ENCODE measurements at regions not wholly inside any gene's neighbourhood (a gene's known extent, or its start where the extent isn't known, plus 50 kb on each side); places are given as distances from the start of the nearest gene placed in this dataset.

GRCh38 chr5:158099571-158100105 is 240.7 kb upstream of the CLINT1 start:
- DNase-seq (no peak), ATAC-seq (replicated peaks) (no peak)
- H3K27me3 Mint-ChIP-seq: peaks cover 15 to 30% of the 10 kb centered on the region in 2 donors
- H3K4me1 Mint-ChIP-seq (ENCODE audit: low read depth in 2 of 2): no peaks in the 10 kb centered on the region
- H3K27ac Mint-ChIP-seq: no peak overlapping the region
- H3K4me3 Mint-ChIP-seq: no peak overlapping the region
- H3K9me3 Mint-ChIP-seq: no peaks in the 10 kb centered on the region
- no peaks in the 10 kb centered on the region for H3K36me3 Mint-ChIP-seq (ENCODE audit: insufficient read depth)

- DNase-seq (no peak), ATAC-seq (replicated peaks) (no peak)
- Mint-ChIP-seq H3K27ac (no peak overlapping the region), H3K4me1 (ENCODE audit: low read depth in 2 of 2) (no peaks in the 10 kb centered on the region), H3K4me3 (no peak overlapping the region), H3K36me3 (ENCODE audit: insufficient read depth) (no peaks in the 10 kb centered on the region), H3K9me3 (no peaks in the 10 kb centered on the region), H3K27me3 (peaks cover 25 to 51% of the 10 kb centered on the region in 2 donors)
Measured at GRCh38 chr5:158096835-158097234, 237.9 kb upstream of the CLINT1 start.

- no peaks in the 10 kb centered on the region for H3K36me3 Mint-ChIP-seq (ENCODE audit: insufficient read depth)
- DNase-seq (no peak), ATAC-seq (replicated peaks) (no peak)
- H3K9me3 Mint-ChIP-seq: no peaks in the 10 kb centered on the region
- H3K27ac Mint-ChIP-seq: no peak overlapping the region
- H3K4me1 Mint-ChIP-seq (ENCODE audit: low read depth in 2 of 2): no peaks in the 10 kb centered on the region
- no peak overlapping the region for H3K4me3 Mint-ChIP-seq
- H3K27me3 Mint-ChIP-seq: peaks cover 21 to 26% of the 10 kb centered on the region in 2 donors
Measured at GRCh38 chr5:158086856-158087255, 227.9 kb upstream of the CLINT1 start.

- DNase-seq (no peak), ATAC-seq (replicated peaks) (no peak)
- H3K4me1 Mint-ChIP-seq (ENCODE audit: low read depth in 2 of 2): no peaks in the 10 kb centered on the region
- H3K27ac Mint-ChIP-seq: no peak overlapping the region
- H3K36me3 Mint-ChIP-seq (ENCODE audit: insufficient read depth): no peaks in the 10 kb centered on the region
- peaks cover 28 to 31% of the 10 kb centered on the region in 2 donors for H3K27me3 Mint-ChIP-seq
- no peak overlapping the region for H3K4me3 Mint-ChIP-seq
- no peaks in the 10 kb centered on the region for H3K9me3 Mint-ChIP-seq
Measured at GRCh38 chr5:158084292-158084691, 225.3 kb upstream of the CLINT1 start.

- no peaks in the 10 kb centered on the region for H3K36me3 Mint-ChIP-seq (ENCODE audit: insufficient read depth)
- no peak overlapping the region for H3K27ac Mint-ChIP-seq
- H3K4me1 Mint-ChIP-seq (ENCODE audit: low read depth in 2 of 2): no peaks in the 10 kb centered on the region
- no peak for DNase-seq
- H3K4me3 Mint-ChIP-seq: no peak overlapping the region
- no peaks in the 10 kb centered on the region for H3K9me3 Mint-ChIP-seq
- no peak for ATAC-seq (replicated peaks)
- H3K27me3 Mint-ChIP-seq: peaks cover 30 to 33% of the 10 kb centered on the region in 2 donors
Measured at GRCh38 chr5:158082696-158083287, 223.8 kb upstream of the CLINT1 start.

GRCh38 chr5:158080112-158080511 is 221.2 kb upstream of the CLINT1 start:
- no peak overlapping the region for H3K4me3 Mint-ChIP-seq
- peaks cover 0 to 3% of the 10 kb centered on the region in 2 donors for H3K4me1 Mint-ChIP-seq (ENCODE audit: low read depth in 2 of 2)
- ATAC-seq (replicated peaks): no peak
- no peaks in the 10 kb centered on the region for H3K36me3 Mint-ChIP-seq (ENCODE audit: insufficient read depth)
- H3K27ac Mint-ChIP-seq: no peak overlapping the region
- H3K27me3 Mint-ChIP-seq: peaks cover 27% of the 10 kb centered on the region in 2 donors
- DNase-seq: no peak
- no peaks in the 10 kb centered on the region for H3K9me3 Mint-ChIP-seq

- Mint-ChIP-seq H3K4me1 (ENCODE audit: low read depth in 2 of 2) (peaks cover 0 to 3% of the 10 kb centered on the region in 2 donors), H3K9me3 (no peaks in the 10 kb centered on the region), H3K27me3 (peaks cover 28 to 34% of the 10 kb centered on the region in 2 donors), H3K4me3 (no peak overlapping the region), H3K27ac (no peak overlapping the region), H3K36me3 (ENCODE audit: insufficient read depth) (no peaks in the 10 kb centered on the region)
- DNase-seq (no peak), ATAC-seq (replicated peaks) (no peak)
Measured at GRCh38 chr5:158079097-158079496, 220.2 kb upstream of the CLINT1 start.

- H3K36me3 Mint-ChIP-seq (ENCODE audit: insufficient read depth): no peaks in the 10 kb centered on the region
- peaks cover 0 to 3% of the 10 kb centered on the region in 2 donors for H3K4me1 Mint-ChIP-seq (ENCODE audit: low read depth in 2 of 2)
- peaks cover 28 to 45% of the 10 kb centered on the region in 2 donors for H3K27me3 Mint-ChIP-seq
- H3K4me3 Mint-ChIP-seq: no peak overlapping the region
- DNase-seq (peak; percentile 7 to 29 (median 10)), ATAC-seq (replicated peaks) (peak; percentile 77)
- no peaks in the 10 kb centered on the region for H3K9me3 Mint-ChIP-seq
- no peak overlapping the region for H3K27ac Mint-ChIP-seq
Measured at GRCh38 chr5:158074992-158075769, 216.2 kb upstream of the CLINT1 start.

GRCh38 chr5:158074597-158074991 is 215.6 kb upstream of the CLINT1 start:
- H3K27ac Mint-ChIP-seq: no peak overlapping the region
- H3K4me3 Mint-ChIP-seq: no peak overlapping the region
- H3K27me3 Mint-ChIP-seq: peaks cover 26 to 47% of the 10 kb centered on the region in 2 donors
- DNase-seq (no peak), ATAC-seq (replicated peaks) (no peak)
- H3K4me1 Mint-ChIP-seq (ENCODE audit: low read depth in 2 of 2): peaks cover 0 to 3% of the 10 kb centered on the region in 2 donors
- no peaks in the 10 kb centered on the region for H3K36me3 Mint-ChIP-seq (ENCODE audit: insufficient read depth)
- H3K9me3 Mint-ChIP-seq: no peaks in the 10 kb centered on the region

- no peak for DNase-seq
- H3K27me3 Mint-ChIP-seq: peaks cover 34 to 57% of the 10 kb centered on the region in 2 donors
- no peak overlapping the region for H3K4me3 Mint-ChIP-seq
- ATAC-seq (replicated peaks): no peak
- no peak overlapping the region for H3K27ac Mint-ChIP-seq
- H3K36me3 Mint-ChIP-seq (ENCODE audit: insufficient read depth): no peaks in the 10 kb centered on the region
- H3K4me1 Mint-ChIP-seq (ENCODE audit: low read depth in 2 of 2): peaks cover 0 to 3% of the 10 kb centered on the region in 2 donors
- H3K9me3 Mint-ChIP-seq: no peaks in the 10 kb centered on the region
Measured at GRCh38 chr5:158070859-158071258, 211.9 kb upstream of the CLINT1 start.

- Mint-ChIP-seq H3K4me1 (ENCODE audit: low read depth in 2 of 2) (no peaks in the 10 kb centered on the region), H3K27me3 (peaks cover 34 to 49% of the 10 kb centered on the region in 2 donors), H3K9me3 (no peaks in the 10 kb centered on the region), H3K27ac (no peak overlapping the region), H3K4me3 (no peak overlapping the region), H3K36me3 (ENCODE audit: insufficient read depth) (no peaks in the 10 kb centered on the region)
- DNase-seq (no peak), ATAC-seq (replicated peaks) (no peak)
Measured at GRCh38 chr5:158069838-158070237, 210.9 kb upstream of the CLINT1 start.

GRCh38 chr5:158068964-158069363 is 210.0 kb upstream of the CLINT1 start:
- DNase-seq (no peak), ATAC-seq (replicated peaks) (no peak)
- Mint-ChIP-seq H3K4me1 (ENCODE audit: low read depth in 2 of 2) (no peaks in the 10 kb centered on the region), H3K9me3 (no peaks in the 10 kb centered on the region), H3K27ac (no peak overlapping the region), H3K4me3 (no peak overlapping the region), H3K36me3 (ENCODE audit: insufficient read depth) (no peaks in the 10 kb centered on the region), H3K27me3 (peaks cover 37 to 45% of the 10 kb centered on the region in 2 donors)

GRCh38 chr5:158066076-158066475 is 207.1 kb upstream of the CLINT1 start:
- H3K27ac Mint-ChIP-seq: no peak overlapping the region
- no peaks in the 10 kb centered on the region for H3K36me3 Mint-ChIP-seq (ENCODE audit: insufficient read depth)
- H3K4me3 Mint-ChIP-seq: no peak overlapping the region
- no peak for ATAC-seq (replicated peaks)
- peaks cover 36 to 51% of the 10 kb centered on the region in 2 donors for H3K27me3 Mint-ChIP-seq
- H3K9me3 Mint-ChIP-seq: no peaks in the 10 kb centered on the region
- DNase-seq: no peak
- no peaks in the 10 kb centered on the region for H3K4me1 Mint-ChIP-seq (ENCODE audit: low read depth in 2 of 2)

Measured in effector memory CD8-positive, alpha-beta T cell (primary cell).